Large intestine (tissue), 3 donors: ENCODE measurements at regions not wholly inside any gene's neighbourhood (a gene's known extent, or its start where the extent isn't known, plus 50 kb on each side); places are given as distances from the start of the nearest gene placed in this dataset.

Experiments used
- DNase-seq, 2 donors: peaks; one replicate each; pipeline versions ENCODE4 v3.0.0 to v3.0.0-alpha.2; 2013
- H3K27ac ChIP-seq: one replicate; pipeline ENCODE4 v1.5.1; 2013; ENCODE audit warnings: low read length
- H3K27me3 ChIP-seq: 2 replicates; pipeline ENCODE4 v1.6.1; 2013; ENCODE audit warnings: low read length; ENCODE audit not compliant: control insufficient read depth, insufficient read depth
- H3K36me3 ChIP-seq: 2 replicates; pipeline ENCODE4 v1.6.1; 2013; ENCODE audit warnings: low read length; ENCODE audit not compliant: control insufficient read depth, insufficient read depth
- H3K4me1 ChIP-seq: one replicate; pipeline ENCODE4 v1.6.1; 2013; ENCODE audit warnings: low read length; ENCODE audit not compliant: control insufficient read depth, insufficient read depth
- H3K4me3 ChIP-seq: one replicate; pipeline ENCODE4 v1.5.1; 2013; ENCODE audit warnings: low read length
- H3K9me3 ChIP-seq: one replicate; pipeline ENCODE4 v1.6.1; 2013; ENCODE audit warnings: mild to moderate bottlenecking, low read depth, low read length, moderate library complexity; ENCODE audit not compliant: control insufficient read depth
- WGBS: methylation state at CpG from one replicate; pipeline ENCODE4 v1.1.5; 2013; ENCODE audit warnings: low lambda C conversion rate; ENCODE audit not compliant: insufficient coverage; 5-methylcytosine and 5-hydroxymethylcytosine counted together

GRCh38 chr3:10625323-10625722 is 119.9 kb upstream of the ATP2B2 start:
- H3K4me3 ChIP-seq, result no peak overlapping the region
- no peaks in the 10 kb centered on the region for H3K36me3 ChIP-seq
- H3K27me3 ChIP-seq, result no peaks in the 10 kb centered on the region
- no peaks in the 10 kb centered on the region for H3K4me1 ChIP-seq
- no peaks in the 10 kb centered on the region for H3K9me3 ChIP-seq
- no peak overlapping the region for H3K27ac ChIP-seq
- WGBS, result no CpG with 5 or more reads among the region's 9 CpGs
- DNase-seq, result no peak

GRCh38 chr3:10627884-10628572 is 122.6 kb upstream of the ATP2B2 start:
- no peak for DNase-seq
- H3K36me3 ChIP-seq, result no peaks in the 10 kb centered on the region
- no peaks in the 10 kb centered on the region for H3K9me3 ChIP-seq
- H3K4me3 ChIP-seq, result no peak overlapping the region
- H3K27me3 ChIP-seq, result no peaks in the 10 kb centered on the region
- H3K27ac ChIP-seq, result no peak overlapping the region
- no CpG with 5 or more reads among the region's 13 CpGs for WGBS
- no peaks in the 10 kb centered on the region for H3K4me1 ChIP-seq

- no peaks in the 10 kb centered on the region for H3K36me3 ChIP-seq
- no peaks in the 10 kb centered on the region for H3K27me3 ChIP-seq
- H3K9me3 ChIP-seq, result no peaks in the 10 kb centered on the region
- H3K4me1 ChIP-seq, result no peaks in the 10 kb centered on the region
- H3K4me3 ChIP-seq, result no peak overlapping the region
- 100% methylated on average over 3 of the region's 30 CpGs for WGBS
- H3K27ac ChIP-seq, result no peak overlapping the region
- no peak for DNase-seq
Measured at GRCh38 chr3:10628891-10629670, 123.7 kb upstream of the ATP2B2 start.

- Histone ChIP-seq H3K27ac (no peak overlapping the region), H3K27me3 (no peaks in the 10 kb centered on the region), H3K36me3 (no peaks in the 10 kb centered on the region), H3K9me3 (no peaks in the 10 kb centered on the region), H3K4me1 (no peaks in the 10 kb centered on the region), H3K4me3 (no peak overlapping the region)
- DNase-seq, result no peak
- WGBS, result 67% methylated on average over 1 of the region's 7 CpGs
Measured at GRCh38 chr3:10629671-10630040, 124.3 kb upstream of the ATP2B2 start.

GRCh38 chr3:10631224-10631623 is 125.8 kb upstream of the ATP2B2 start:
- no peaks in the 10 kb centered on the region for H3K4me1 ChIP-seq
- H3K36me3 ChIP-seq, result no peaks in the 10 kb centered on the region
- WGBS, result no CpG with 5 or more reads among the region's 1 CpG
- no peak overlapping the region for H3K4me3 ChIP-seq
- no peak for DNase-seq
- H3K27ac ChIP-seq, result no peak overlapping the region
- H3K27me3 ChIP-seq, result no peaks in the 10 kb centered on the region
- no peaks in the 10 kb centered on the region for H3K9me3 ChIP-seq

GRCh38 chr3:10632125-10632524 is 126.7 kb upstream of the ATP2B2 start:
- no peaks in the 10 kb centered on the region for H3K36me3 ChIP-seq
- H3K4me1 ChIP-seq, result no peaks in the 10 kb centered on the region
- no peak overlapping the region for H3K4me3 ChIP-seq
- WGBS, result no CpG with 5 or more reads among the region's 6 CpGs
- H3K27me3 ChIP-seq, result no peaks in the 10 kb centered on the region
- no peak for DNase-seq
- no peaks in the 10 kb centered on the region for H3K9me3 ChIP-seq
- no peak overlapping the region for H3K27ac ChIP-seq

GRCh38 chr3:10632741-10633140 is 127.4 kb upstream of the ATP2B2 start:
- Histone ChIP-seq H3K27me3 (no peaks in the 10 kb centered on the region), H3K9me3 (no peaks in the 10 kb centered on the region), H3K4me3 (no peak overlapping the region), H3K4me1 (no peaks in the 10 kb centered on the region), H3K27ac (no peak overlapping the region), H3K36me3 (no peaks in the 10 kb centered on the region)
- DNase-seq, result no peak
- no CpG with 5 or more reads among the region's 3 CpGs for WGBS

- Histone ChIP-seq H3K4me1 (no peaks in the 10 kb centered on the region), H3K27me3 (no peaks in the 10 kb centered on the region), H3K27ac (no peak overlapping the region), H3K36me3 (no peaks in the 10 kb centered on the region), H3K4me3 (no peak overlapping the region), H3K9me3 (no peaks in the 10 kb centered on the region)
- WGBS, result no CpG with 5 or more reads among the region's 7 CpGs
- DNase-seq, result no peak
Measured at GRCh38 chr3:10635446-10636076, 130.2 kb upstream of the ATP2B2 start.

GRCh38 chr3:10637342-10637741 is 132.0 kb upstream of the ATP2B2 start:
- no peaks in the 10 kb centered on the region for H3K27me3 ChIP-seq
- H3K36me3 ChIP-seq, result no peaks in the 10 kb centered on the region
- no peak overlapping the region for H3K27ac ChIP-seq
- no peaks in the 10 kb centered on the region for H3K9me3 ChIP-seq
- no peak overlapping the region for H3K4me3 ChIP-seq
- no peak for DNase-seq
- H3K4me1 ChIP-seq, result no peaks in the 10 kb centered on the region

GRCh38 chr3:10638466-10638865 is 133.1 kb upstream of the ATP2B2 start:
- H3K27me3 ChIP-seq, result no peaks in the 10 kb centered on the region
- DNase-seq, result no peak
- no peak overlapping the region for H3K4me3 ChIP-seq
- no peaks in the 10 kb centered on the region for H3K9me3 ChIP-seq
- no peaks in the 10 kb centered on the region for H3K36me3 ChIP-seq
- H3K4me1 ChIP-seq, result no peaks in the 10 kb centered on the region
- H3K27ac ChIP-seq, result no peak overlapping the region
